ENCODE measurements at regions not wholly inside any gene's neighbourhood (a gene's known extent, or its start where the extent isn't known, plus 50 kb on each side); places are given as distances from the start of the nearest gene placed in this dataset.

- peaks cover 0 to 16% (median 5%) of the 10 kb centered on the region in 12 donors for H3K9me3 ChIP-seq
Observed at GRCh38 chr1:69315823-69316222, 251.9 kb upstream of the LRRC7 start.

DNA sequence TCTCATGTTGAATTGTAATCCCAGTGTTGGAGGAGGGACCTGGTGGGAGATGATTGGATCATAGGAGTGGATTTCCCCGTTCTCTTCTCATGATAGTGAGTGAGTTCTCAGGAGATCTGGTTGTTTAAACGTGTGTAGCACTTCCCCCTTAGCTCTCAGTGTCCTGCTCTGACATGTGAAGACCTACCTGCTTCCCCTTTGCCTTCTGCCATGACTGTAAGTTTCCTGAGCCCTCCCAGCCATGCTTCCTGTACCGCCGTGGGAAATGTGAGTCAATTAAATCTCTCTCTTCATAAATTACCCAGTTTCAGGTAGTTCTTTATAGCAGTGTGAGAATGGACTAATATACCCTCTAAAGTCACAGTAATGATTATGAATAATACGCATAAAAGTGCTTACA lies 248.4 kb upstream of the LRRC7 start:
- TF ChIP-seq POLR2A (IDR thresholded peaks at IDR 0.05) = no peak
- TF ChIP-seq, protein P1, sequence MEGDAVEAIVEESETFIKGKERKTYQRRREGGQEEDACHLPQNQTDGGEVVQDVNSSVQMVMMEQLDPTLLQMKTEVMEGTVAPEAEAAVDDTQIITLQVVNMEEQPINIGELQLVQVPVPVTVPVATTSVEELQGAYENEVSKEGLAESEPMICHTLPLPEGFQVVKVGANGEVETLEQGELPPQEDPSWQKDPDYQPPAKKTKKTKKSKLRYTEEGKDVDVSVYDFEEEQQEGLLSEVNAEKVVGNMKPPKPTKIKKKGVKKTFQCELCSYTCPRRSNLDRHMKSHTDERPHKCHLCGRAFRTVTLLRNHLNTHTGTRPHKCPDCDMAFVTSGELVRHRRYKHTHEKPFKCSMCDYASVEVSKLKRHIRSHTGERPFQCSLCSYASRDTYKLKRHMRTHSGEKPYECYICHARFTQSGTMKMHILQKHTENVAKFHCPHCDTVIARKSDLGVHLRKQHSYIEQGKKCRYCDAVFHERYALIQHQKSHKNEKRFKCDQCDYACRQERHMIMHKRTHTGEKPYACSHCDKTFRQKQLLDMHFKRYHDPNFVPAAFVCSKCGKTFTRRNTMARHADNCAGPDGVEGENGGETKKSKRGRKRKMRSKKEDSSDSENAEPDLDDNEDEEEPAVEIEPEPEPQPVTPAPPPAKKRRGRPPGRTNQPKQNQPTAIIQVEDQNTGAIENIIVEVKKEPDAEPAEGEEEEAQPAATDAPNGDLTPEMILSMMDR (IDR thresholded peaks at IDR 0.05) = no peak
- ATAC-seq (no peak), DNase-seq (no peak)
- 60 to 66% (median 63%) methylated on average over 5 of the region's 5 CpGs for WGBS, 4 donors
- no peak overlapping the region for H3K27ac ChIP-seq
- no peaks in the 10 kb centered on the region for H3K4me1 ChIP-seq
- H3K27me3 ChIP-seq = no peaks in the 10 kb centered on the region
- peaks cover 0 to 6% (median 0%) of the 10 kb centered on the region in 12 donors for H3K9me3 ChIP-seq
- intact Hi-C loops (cut with DNase I) = no loop called here
- no peak overlapping the region for H3K4me3 ChIP-seq
- no peaks in the 10 kb centered on the region for H3K36me3 ChIP-seq

More at GRCh38 chr1:69315823-69316222, 251.9 kb upstream of the LRRC7 start:
- TF ChIP-seq, protein P1 (IDR thresholded peaks at IDR 0.05) = no peak
- no peak for TF ChIP-seq POLR2A (IDR thresholded peaks at IDR 0.05)
- H3K4me3 ChIP-seq = no peak overlapping the region
- intact Hi-C loops (cut with DNase I) = no loop called here
- H3K27me3 ChIP-seq = no peaks in the 10 kb centered on the region
- no peaks in the 10 kb centered on the region for H3K36me3 ChIP-seq
- no peaks in the 10 kb centered on the region for H3K4me1 ChIP-seq
- peak in 1 of 4 donors; percentile 38 for ATAC-seq
- no peak for DNase-seq
- H3K27ac ChIP-seq = no peak overlapping the region

- H3K27ac ChIP-seq = no peak overlapping the region
- H3K9me3 ChIP-seq = no peaks in the 10 kb centered on the region
- 59 to 66% (median 65%) methylated on average over 5 of the region's 5 CpGs for WGBS, 4 donors
- DNase-seq (no peak), ATAC-seq (no peak)
- H3K4me1 ChIP-seq = no peaks in the 10 kb centered on the region
- no peaks in the 10 kb centered on the region for H3K27me3 ChIP-seq
- TF ChIP-seq, protein P1 (IDR thresholded peaks at IDR 0.05) = no peak
- TF ChIP-seq POLR2A (IDR thresholded peaks at IDR 0.05) = no peak
- no peak overlapping the region for H3K4me3 ChIP-seq
- no peaks in the 10 kb centered on the region for H3K36me3 ChIP-seq
- intact Hi-C loops (cut with DNase I) = no loop called here
Observed at GRCh38 chr1:69320757-69321211, 246.9 kb upstream of the LRRC7 start.

DNA sequence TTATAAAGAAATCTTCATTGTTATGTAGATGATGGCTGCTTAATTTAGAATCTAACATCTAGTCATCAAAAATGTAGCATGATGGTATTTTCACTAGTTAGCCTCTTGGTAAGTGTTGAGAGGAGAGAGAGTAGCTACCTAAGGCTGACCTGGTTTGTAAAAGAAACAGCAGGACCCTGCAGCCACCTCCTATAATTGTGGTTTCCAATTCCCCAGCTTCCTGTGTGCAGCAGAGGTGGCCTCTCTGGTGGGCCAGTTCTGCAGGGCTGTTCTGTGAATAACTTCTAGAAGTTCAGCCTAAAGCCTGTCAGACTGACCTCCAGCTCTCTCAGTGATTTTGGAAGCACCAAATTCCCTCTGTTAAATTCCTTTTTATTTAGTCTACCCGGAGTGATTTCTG lies 246.4 kb upstream of the LRRC7 start:
- DNase-seq = no peak
- no peaks in the 10 kb centered on the region for H3K27me3 ChIP-seq
- no peaks in the 10 kb centered on the region for H3K36me3 ChIP-seq
- H3K27ac ChIP-seq = no peak overlapping the region
- TF ChIP-seq, protein P1 (IDR thresholded peaks at IDR 0.05) = no peak
- no peak for TF ChIP-seq POLR2A (IDR thresholded peaks at IDR 0.05)
- ATAC-seq = no peak
- no peaks in the 10 kb centered on the region for H3K9me3 ChIP-seq
- 60 to 76% (median 74%) methylated on average over 1 of the region's 1 CpG for WGBS, 4 donors
- no peak overlapping the region for H3K4me3 ChIP-seq
- H3K4me1 ChIP-seq = no peaks in the 10 kb centered on the region
- intact Hi-C loops (cut with DNase I) = no loop called here
